ENCODE measurements at regions not wholly inside any gene's neighbourhood (a gene's known extent, or its start where the extent isn't known, plus 50 kb on each side); places are given as distances from the start of the nearest gene placed in this dataset.

GRCh38 chr2:226424971-226425370, 374.6 kb downstream of the IRS1 start:
- TF ChIP-seq CTCF (IDR thresholded peaks at IDR 0.05) (no peak), POLR2A (IDR thresholded peaks at IDR 0.05) (no peak)

All from testis (tissue), 2 donors.